ENCODE measurements at regions not wholly inside any gene's neighbourhood (a gene's known extent, or its start where the extent isn't known, plus 50 kb on each side); places are given as distances from the start of the nearest gene placed in this dataset.

GRCh38 chr13:95497381-95497807 lies 55.1 kb upstream of the CLDN10 start:
- no peak overlapping the region for H2BK5ac ChIP-seq (ENCODE audit: insufficient read length, low read length)
- no peak overlapping the region for H3K56ac ChIP-seq (ENCODE audit: insufficient read length, low read depth, low read length)
- no peaks in the 10 kb centered on the region for H3K27me3 ChIP-seq (ENCODE audit: insufficient read depth, low read length)
- no peak overlapping the region for H3K27ac Mint-ChIP-seq
- H4K20me1 ChIP-seq (ENCODE audit: control insufficient read depth, insufficient read depth, insufficient read length) = no peaks in the 10 kb centered on the region
- H3K36me3 Mint-ChIP-seq (ENCODE audit: insufficient read depth in 1 of 3, low read depth in 3 of 3) = peaks cover 0 to 19% (median 3%) of the 10 kb centered on the region in 3 experiments; a peak in 3 of 7 replicates
- no peak overlapping the region for H2BK20ac ChIP-seq (ENCODE audit: low read depth, low read length, poor library complexity, severe bottlenecking)
- no peak overlapping the region for H3K27ac ChIP-seq (ENCODE audit: insufficient read length, low read depth, low read length)
- WGBS (ENCODE audit: extremely low coverage, insufficient read length, low lambda C conversion rate) = no CpG with 5 or more reads among the region's 3 CpGs
- no peak for DNase-seq
- H3K23me2 ChIP-seq (ENCODE audit: insufficient read length, low read depth, low read length, poor library complexity, severe bottlenecking) = no peaks in the 10 kb centered on the region
- no peak overlapping the region for H3K23ac ChIP-seq (ENCODE audit: insufficient read length, low read depth, low read length)
- H3K4me1 ChIP-seq (ENCODE audit: insufficient read depth, low read length) = no peaks in the 10 kb centered on the region
- no peak overlapping the region for H2AK5ac ChIP-seq (ENCODE audit: insufficient read length, low read length)
- no peak overlapping the region for H2AFZ ChIP-seq (ENCODE audit: low read length)
- H3K4me2 ChIP-seq (ENCODE audit: insufficient read depth, insufficient read length, low read length) = no peak overlapping the region
- H3K9me3 ChIP-seq (ENCODE audit: control insufficient read depth, low read depth, low read length) = no peaks in the 10 kb centered on the region
- H3K14ac ChIP-seq (ENCODE audit: insufficient read depth, low read length) = no peak overlapping the region
- H3K18ac ChIP-seq (ENCODE audit: insufficient read length, low read depth, low read length) = no peak overlapping the region
- peaks cover 11 to 22% of the 10 kb centered on the region in 2 experiments for H3K4me1 Mint-ChIP-seq
- no peak overlapping the region for H2BK15ac ChIP-seq (ENCODE audit: low read depth, low read length)
- H3K9ac ChIP-seq (ENCODE audit: extremely low read depth, insufficient read length, low read length) = no peak overlapping the region
- no peaks in the 10 kb centered on the region for H3K79me1 ChIP-seq (ENCODE audit: insufficient read depth, low read depth, low read length, poor library complexity, severe bottlenecking)
- H3K4ac ChIP-seq (ENCODE audit: low read depth, low read length) = no peak overlapping the region
- no peak overlapping the region for H4K5ac ChIP-seq (ENCODE audit: insufficient read length, low read depth, low read length)
- no peaks in the 10 kb centered on the region for H3K79me2 ChIP-seq (ENCODE audit: insufficient read depth, low read length)
- TF ChIP-seq, protein P1, sequence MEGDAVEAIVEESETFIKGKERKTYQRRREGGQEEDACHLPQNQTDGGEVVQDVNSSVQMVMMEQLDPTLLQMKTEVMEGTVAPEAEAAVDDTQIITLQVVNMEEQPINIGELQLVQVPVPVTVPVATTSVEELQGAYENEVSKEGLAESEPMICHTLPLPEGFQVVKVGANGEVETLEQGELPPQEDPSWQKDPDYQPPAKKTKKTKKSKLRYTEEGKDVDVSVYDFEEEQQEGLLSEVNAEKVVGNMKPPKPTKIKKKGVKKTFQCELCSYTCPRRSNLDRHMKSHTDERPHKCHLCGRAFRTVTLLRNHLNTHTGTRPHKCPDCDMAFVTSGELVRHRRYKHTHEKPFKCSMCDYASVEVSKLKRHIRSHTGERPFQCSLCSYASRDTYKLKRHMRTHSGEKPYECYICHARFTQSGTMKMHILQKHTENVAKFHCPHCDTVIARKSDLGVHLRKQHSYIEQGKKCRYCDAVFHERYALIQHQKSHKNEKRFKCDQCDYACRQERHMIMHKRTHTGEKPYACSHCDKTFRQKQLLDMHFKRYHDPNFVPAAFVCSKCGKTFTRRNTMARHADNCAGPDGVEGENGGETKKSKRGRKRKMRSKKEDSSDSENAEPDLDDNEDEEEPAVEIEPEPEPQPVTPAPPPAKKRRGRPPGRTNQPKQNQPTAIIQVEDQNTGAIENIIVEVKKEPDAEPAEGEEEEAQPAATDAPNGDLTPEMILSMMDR (conservative IDR thresholded peaks at IDR 0.05) = no peak
- H4K91ac ChIP-seq (ENCODE audit: insufficient read length, low read depth, low read length) = no peak overlapping the region
- no peak overlapping the region for H3T11ph ChIP-seq (ENCODE audit: low read length)
- H3K4me3 Mint-ChIP-seq = no peak overlapping the region
- peaks cover 13 to 23% of the 10 kb centered on the region in 2 experiments for H3K9me3 Mint-ChIP-seq
- H4K8ac ChIP-seq (replicated peaks; ENCODE audit: insufficient read length, low read depth, low read length) = no peak overlapping the region
- no peak overlapping the region for H2BK12ac ChIP-seq (ENCODE audit: insufficient read length, low read depth, low read length)
- H2BK120ac ChIP-seq (ENCODE audit: low read depth, low read length, poor library complexity, severe bottlenecking) = no peak overlapping the region
- H3K27me3 Mint-ChIP-seq (ENCODE audit: low read depth) = peaks cover 3% of the 10 kb centered on the region; the same call in 1 of the 2 replicates

All from H9 (cell line).